IMR-90 (cell line): ENCODE measurements at regions not wholly inside any gene's neighbourhood (a gene's known extent, or its start where the extent isn't known, plus 50 kb on each side); places are given as distances from the start of the nearest gene placed in this dataset.

Experiments
- ATAC-seq: fragments of 200-7000 bp; cut with Tn5 transposase; 2 replicates; pipeline ENCODE4 v1.9.1; 2020; ENCODE audit warnings: low read depth, mild to moderate bottlenecking, moderate library complexity
- BruUV-seq: library from RNA; stranded (reverse); fragments of 400-500 nt; replicated peaks from 2 replicates; lab custom pipeline; 2021; lab: Mats Ljungman, UMichigan
- CTCF ChIA-PET: fragments of 300-600 bp; formaldehyde crosslinking; extraction: SDS; loops from one replicate; lab custom pipeline; 2021; ENCODE audit warnings: antibody characterized with exemption; lab: Yijun Ruan, JAX
- POLR2A ChIA-PET: fragments of 300-600 bp; sonication (Branson Sonifier 250); formaldehyde crosslinking; loops from one replicate; lab custom pipeline; 2022; ENCODE audit warnings: antibody characterized with exemption; ENCODE audit not compliant: unreplicated experiment; lab: Charles Lee
- DNase-seq: peaks from one replicate; pipeline ENCODE4 v3.0.0; 2013
- H2AFZ ChIP-seq: replicated peaks from 2 replicates; pipeline ENCODE3; 2013; ENCODE audit warnings: low read length, mild to moderate bottlenecking; ENCODE audit not compliant: poor library complexity
- H2AK5ac ChIP-seq: 2 replicates; pipeline ENCODE4 v1.6.1; 2013; ENCODE audit warnings: low read depth, low read length, inconsistent platforms
- H2AK9ac ChIP-seq: replicated peaks from 2 replicates; pipeline ENCODE3; 2013; ENCODE audit warnings: mild to moderate bottlenecking, low read depth, low read length, moderate library complexity; ENCODE audit not compliant: poor library complexity
- H2BK120ac ChIP-seq: 2 replicates; pipeline ENCODE4 v1.6.1; 2013; ENCODE audit warnings: low read depth, low read length, inconsistent platforms
- H2BK15ac ChIP-seq: 3 replicates; pipeline ENCODE4 v1.6.1; 2013; ENCODE audit warnings: low read depth, low read length, inconsistent platforms
- H2BK20ac ChIP-seq: 2 replicates; pipeline ENCODE4 v1.6.1; 2013; ENCODE audit warnings: low read depth, mild to moderate bottlenecking, inconsistent platforms, low read length, moderate library complexity
- H2BK5ac ChIP-seq: 2 replicates; pipeline ENCODE4 v1.6.1; 2013; ENCODE audit warnings: mild to moderate bottlenecking, low read depth, low read length, inconsistent platforms; ENCODE audit not compliant: poor library complexity, severe bottlenecking
- H3K14ac ChIP-seq: replicated peaks from 2 replicates; pipeline ENCODE4 v1.6.1; 2013; ENCODE audit warnings: low read depth, low read length, inconsistent platforms
- H3K18ac ChIP-seq: 2 replicates; pipeline ENCODE4 v1.6.1; 2013; ENCODE audit warnings: low read depth, low read length, control low read depth
- H3K23ac ChIP-seq: 2 replicates; pipeline ENCODE4 v1.6.1; 2013; ENCODE audit warnings: low read depth, low read length, inconsistent platforms
- H3K27ac ChIP-seq: 2 replicates; pipeline ENCODE4 v1.5.1; 2013; ENCODE audit warnings: mild to moderate bottlenecking, control low read depth, low read length; ENCODE audit not compliant: insufficient read depth
- H3K27me3 ChIP-seq: 2 replicates; pipeline ENCODE4 v1.6.1; 2013; ENCODE audit warnings: low read length; ENCODE audit not compliant: control insufficient read depth, insufficient read depth
- H3K36me3 ChIP-seq: 2 replicates; pipeline ENCODE4 v1.6.1; 2013; ENCODE audit warnings: low read length, mixed read lengths; ENCODE audit not compliant: control insufficient read depth, insufficient read depth
- H3K4ac ChIP-seq: 2 replicates; pipeline ENCODE4 v1.6.1; 2013; ENCODE audit warnings: low read depth, low read length, inconsistent platforms
- H3K4me1 ChIP-seq: 2 replicates; pipeline ENCODE4 v1.6.1; 2013; ENCODE audit warnings: low read length, mixed read lengths; ENCODE audit not compliant: control insufficient read depth, insufficient read depth
- H3K4me2 ChIP-seq: 2 replicates; pipeline ENCODE4 v1.6.1; 2013; ENCODE audit warnings: low read depth, mild to moderate bottlenecking, control low read depth, low read length, moderate library complexity
- H3K4me3 ChIP-seq: 2 replicates; pipeline ENCODE4 v1.5.1; 2013; ENCODE audit warnings: low read depth, mild to moderate bottlenecking, control low read depth, low read length, moderate library complexity; ENCODE audit not compliant: insufficient read depth
- H3K56ac ChIP-seq: 2 replicates; pipeline ENCODE4 v1.6.1; 2013; ENCODE audit warnings: low read length, inconsistent platforms; ENCODE audit not compliant: insufficient read depth; ENCODE audit errors: extremely low read depth
- H3K79me1 ChIP-seq, 2 experiments: 2 replicates each; pipeline ENCODE4 v1.6.1; 2013; ENCODE audit warnings: low read length in 2 of 2, inconsistent platforms in 1 of 2, low read depth in 1 of 2
- H3K9ac ChIP-seq: 2 replicates; pipeline ENCODE4 v1.6.1; 2013; ENCODE audit warnings: low read depth, low read length, control low read depth
- H3K9me1 ChIP-seq: 2 replicates; pipeline ENCODE4 v1.6.1; 2013; ENCODE audit warnings: low read length, inconsistent platforms; ENCODE audit not compliant: insufficient read depth
- H3K9me3 ChIP-seq: 2 replicates; pipeline ENCODE4 v1.6.1; 2013; ENCODE audit warnings: low read length; ENCODE audit not compliant: control insufficient read depth, insufficient read depth
- H4K20me1 ChIP-seq: 2 replicates; pipeline ENCODE4 v1.6.1; 2013; ENCODE audit warnings: low read length, inconsistent platforms; ENCODE audit not compliant: insufficient read depth
- H4K5ac ChIP-seq: 2 replicates; pipeline ENCODE4 v1.6.1; 2013; ENCODE audit warnings: mild to moderate bottlenecking, low read depth, low read length, control low read depth
- H4K8ac ChIP-seq, 2 experiments: 2 replicates each; pipeline ENCODE4 v1.6.1; 2013; ENCODE audit warnings: low read depth in 2 of 2, low read length in 2 of 2, control low read depth in 1 of 2, inconsistent platforms in 1 of 2
- H4K91ac ChIP-seq: 2 replicates; pipeline ENCODE4 v1.6.1; 2013; ENCODE audit warnings: low read depth, low read length, inconsistent platforms; ENCODE audit not compliant: insufficient read depth
- BHLHE40 ChIP-seq: fragments of 150-350 bp; IDR thresholded peaks from 2 replicates; pipeline ENCODE4 v1.6.1; 2016; ENCODE audit warnings: mild to moderate bottlenecking, low read depth, low read length
- CEBPB ChIP-seq: IDR thresholded peaks from 2 replicates; pipeline ENCODE4 v1.6.1; 2012; ENCODE audit warnings: low read depth, low read length, improper control_type of control experiment
- CHD1 ChIP-seq: IDR thresholded peaks from 2 replicates; pipeline ENCODE4 v1.6.1; 2012; ENCODE audit warnings: low read depth, low read length, improper control_type of control experiment
- CTCF ChIP-seq: conservative IDR thresholded peaks from 2 replicates; pipeline ENCODE4 v1.5.1; 2012; ENCODE audit warnings: mild to moderate bottlenecking, low read depth, low read length, improper control_type of control experiment
- FOS ChIP-seq: fragments of 150-350 bp; IDR thresholded peaks from 2 replicates; pipeline ENCODE4 v1.6.1; 2016; ENCODE audit warnings: low read depth, low read length
- MAFK ChIP-seq: IDR thresholded peaks from 2 replicates; pipeline ENCODE4 v1.6.1; 2012; ENCODE audit warnings: low read depth, low read length, improper control_type of control experiment
- MAZ ChIP-seq: IDR thresholded peaks from 2 replicates; pipeline ENCODE4 v1.6.1; 2012; ENCODE audit warnings: low read depth, mild to moderate bottlenecking, low read length, improper control_type of control experiment, moderate library complexity, borderline replicate concordance
- MXI1 ChIP-seq: IDR thresholded peaks from 2 replicates; pipeline ENCODE4 v1.6.1; 2012; ENCODE audit warnings: low read depth, mild to moderate bottlenecking, low read length, moderate library complexity, borderline replicate concordance
- NFE2L2 ChIP-seq: fragments of 150-350 bp; IDR thresholded peaks from 2 replicates; pipeline ENCODE4 v1.6.1; 2016; ENCODE audit warnings: low read depth, mild to moderate bottlenecking, low read length
- POLR2A ChIP-seq: IDR thresholded peaks from 2 replicates; pipeline ENCODE4 v1.6.1; 2012; ENCODE audit warnings: mild to moderate bottlenecking, low read depth, low read length
- RAD21 ChIP-seq: IDR thresholded peaks from 2 replicates; pipeline ENCODE4 v1.6.1; 2012; ENCODE audit warnings: low read length, improper control_type of control experiment
- RCOR1 ChIP-seq: IDR thresholded peaks from 2 replicates; pipeline ENCODE4 v1.6.1; 2012; ENCODE audit warnings: mild to moderate bottlenecking, low read length, improper control_type of control experiment; ENCODE audit not compliant: insufficient replicate concordance
- RFX5 ChIP-seq: IDR thresholded peaks from 2 replicates; pipeline ENCODE4 v1.8.0; 2012; ENCODE audit warnings: low read depth, mild to moderate bottlenecking, low read length, moderate library complexity
- SMC3 ChIP-seq: fragments of 150-350 bp; IDR thresholded peaks from 2 replicates; pipeline ENCODE4 v1.6.1; 2016; ENCODE audit warnings: low read depth, mild to moderate bottlenecking, antibody characterized with exemption, low read length, moderate library complexity
- USF2 ChIP-seq: fragments of 150-350 bp; IDR thresholded peaks from 2 replicates; pipeline ENCODE4 v1.6.1; 2017; ENCODE audit warnings: mild to moderate bottlenecking, antibody characterized with exemption, low read length, low read depth
- WGBS, 2 experiments: methylation state at CpG; one replicate each; pipeline versions ENCODE4 v1.1.5 to v1.1.7; 2013; ENCODE audit warnings: missing lambda C conversion rate in 2 of 2; ENCODE audit not compliant: insufficient read length in 1 of 2; ENCODE audit errors: extremely low coverage in 2 of 2; 5-methylcytosine and 5-hydroxymethylcytosine counted together
- dilution Hi-C: fragments of 300-500 bp; cut with HindIII; formaldehyde crosslinking; loops from one replicate; pipeline ENCODE4 v1.14.3; 2018; ENCODE audit warnings: low sequenced_read_pairs; ENCODE audit not compliant: unreplicated experiment
- in situ Hi-C: fragments of 300-500 bp; cut with MboI; formaldehyde crosslinking; loops from 3 replicates; pipeline ENCODE4 v1.14.3; 2019; ENCODE audit warnings: low sequenced_read_pairs, inconsistent platforms, mixed read lengths
- intact Hi-C: fragments of 100-400 bp; cut with micrococcal nuclease; formaldehyde crosslinking; loops from 2 replicates; pipeline ENCODE4 v1.10.0; 2022
- TF ChIP-seq, protein P1 (sequence below): fragments of 150-350 bp; IDR thresholded peaks from 2 replicates; pipeline ENCODE4 v1.6.1; 2016; ENCODE audit warnings: low read depth, mild to moderate bottlenecking, low read length, moderate library complexity, borderline replicate concordance

- Histone ChIP-seq H2BK5ac (no peak overlapping the region), H4K20me1 (no peaks in the 10 kb centered on the region), H2AK9ac (no peak overlapping the region), H3K56ac (no peak overlapping the region), H2BK15ac (no peak overlapping the region), H4K5ac (no peak overlapping the region), H4K8ac (no peak overlapping the region), H3K4me2 (no peak overlapping the region), H2AK5ac (0 out of 2 replicates have a peak overlapping the region, but pooled peaks have one; percentile 44), H3K27me3 (0 out of 2 replicates have a peak, but pooled peaks cover 2% of the 10 kb centered on the region), H3K4ac (no peak overlapping the region), H2AFZ (no peak overlapping the region), H3K23ac (no peak overlapping the region), H3K18ac (no peak overlapping the region), H3K9me3 (no peaks in the 10 kb centered on the region), H3K79me1 (no peaks in the 10 kb centered on the region), H3K27ac (no peak overlapping the region), H3K4me3 (no peak overlapping the region), H3K4me1 (no peaks in the 10 kb centered on the region), H3K36me3 (no peaks in the 10 kb centered on the region), H2BK20ac (no peak overlapping the region), H3K9ac (no peak overlapping the region), H3K9me1 (peaks cover 3% of the 10 kb centered on the region), H4K91ac (no peak overlapping the region), H3K14ac (no peak overlapping the region), H2BK120ac (no peak overlapping the region)
- ChIA-PET CTCF (no interaction called here), POLR2A (no interaction called here)
- DNase-seq (no peak), ATAC-seq (no peak)
- BruUV-seq = no TSS peak
- no peak for TF ChIP-seq CHD1
- no peak for TF ChIP-seq MAFK
- no peak for TF ChIP-seq USF2
- no peak for TF ChIP-seq BHLHE40
- no peak for TF ChIP-seq RCOR1
- no peak for TF ChIP-seq MXI1
- TF ChIP-seq MAZ = no peak
- no peak for TF ChIP-seq NFE2L2
- no peak for TF ChIP-seq RAD21
- no peak for TF ChIP-seq POLR2A
- no peak for TF ChIP-seq CTCF
- no peak for TF ChIP-seq SMC3
- TF ChIP-seq CEBPB = no peak
- TF ChIP-seq FOS = no peak
- TF ChIP-seq RFX5 = no peak
- TF ChIP-seq, protein P1, sequence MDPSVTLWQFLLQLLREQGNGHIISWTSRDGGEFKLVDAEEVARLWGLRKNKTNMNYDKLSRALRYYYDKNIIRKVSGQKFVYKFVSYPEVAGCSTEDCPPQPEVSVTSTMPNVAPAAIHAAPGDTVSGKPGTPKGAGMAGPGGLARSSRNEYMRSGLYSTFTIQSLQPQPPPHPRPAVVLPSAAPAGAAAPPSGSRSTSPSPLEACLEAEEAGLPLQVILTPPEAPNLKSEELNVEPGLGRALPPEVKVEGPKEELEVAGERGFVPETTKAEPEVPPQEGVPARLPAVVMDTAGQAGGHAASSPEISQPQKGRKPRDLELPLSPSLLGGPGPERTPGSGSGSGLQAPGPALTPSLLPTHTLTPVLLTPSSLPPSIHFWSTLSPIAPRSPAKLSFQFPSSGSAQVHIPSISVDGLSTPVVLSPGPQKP = no peak
- WGBS, 2 experiments = no CpG with 5 or more reads among the region's 4 CpGs
- dilution Hi-C loops (no loop called here), intact Hi-C loops (no loop called here), in situ Hi-C loops (no loop called here)
These were observed 236.9 kb downstream of the COL4A1 start for GRCh38 chr13:110070046-110070445.
